Amniotic stem cell (primary cell): ENCODE measurements at regions not wholly inside any gene's neighbourhood (a gene's known extent, or its start where the extent isn't known, plus 50 kb on each side); places are given as distances from the start of the nearest gene placed in this dataset.
"Not testable (repeated sequence)": the region's sequence is repeated elsewhere in the genome, so short reads cannot be mapped to it uniquely, and the experiment has no call there.

Experiments used
- DNase-seq: peaks from one replicate; lab custom pipeline; 2025; lab: John Stamatoyannopoulos, UW

GRCh38 chrX:114087543-114087942, 496.3 kb upstream of the HTR2C start:
- DNase-seq = no peak

GRCh38 chrX:114077773-114078172, 506.1 kb upstream of the HTR2C start:
- no peak for DNase-seq

- DNase-seq = no peak
Measured at GRCh38 chrX:114075073-114075673, 508.7 kb upstream of the HTR2C start.

DNA sequence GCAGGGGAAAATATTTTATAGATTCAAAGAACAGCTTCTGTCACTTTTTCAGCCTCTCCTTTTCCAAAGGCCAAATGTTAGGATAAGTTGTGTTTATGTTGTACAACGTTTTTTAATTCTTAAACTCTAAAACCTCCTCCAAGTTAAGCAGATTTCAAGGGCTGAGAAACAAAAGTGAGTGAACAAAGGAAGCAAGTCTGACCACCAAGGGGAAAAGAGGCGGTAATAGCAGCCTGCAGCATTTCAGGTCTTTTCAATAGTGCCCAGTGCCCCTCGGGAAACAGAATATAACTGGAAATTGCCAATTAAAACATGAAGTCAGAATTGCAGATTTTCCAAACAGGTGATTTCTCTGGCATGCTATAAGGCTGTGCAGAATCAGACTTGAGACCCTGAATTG, 510.0 kb upstream of the HTR2C start:
- no peak for DNase-seq

DNA sequence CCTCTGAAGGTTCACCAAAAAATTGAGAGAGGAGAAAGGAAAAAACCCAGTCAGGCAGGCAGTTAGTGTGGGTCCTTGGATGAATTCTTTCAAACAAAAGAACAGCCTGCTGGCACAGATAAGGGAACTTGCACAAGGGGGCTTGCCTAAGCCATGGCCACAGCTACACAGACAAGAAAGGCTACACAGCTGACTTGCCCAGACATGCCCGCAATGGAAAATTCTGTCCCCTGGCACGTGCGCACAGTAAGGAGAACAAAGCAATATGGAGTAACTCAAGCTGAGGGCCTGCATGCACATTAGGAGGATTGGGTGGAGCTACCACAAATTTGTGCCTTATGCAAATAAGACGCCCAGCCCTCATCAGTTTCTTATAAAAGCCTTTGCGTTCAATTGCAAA, 512.5 kb upstream of the HTR2C start:
- no peak for DNase-seq

GRCh38 chrX:114065577-114066223, 518.2 kb upstream of the HTR2C start:
- DNase-seq = no peak

- no peak for DNase-seq
Measured at GRCh38 chrX:114061226-114061625, 522.7 kb upstream of the HTR2C start.

DNA sequence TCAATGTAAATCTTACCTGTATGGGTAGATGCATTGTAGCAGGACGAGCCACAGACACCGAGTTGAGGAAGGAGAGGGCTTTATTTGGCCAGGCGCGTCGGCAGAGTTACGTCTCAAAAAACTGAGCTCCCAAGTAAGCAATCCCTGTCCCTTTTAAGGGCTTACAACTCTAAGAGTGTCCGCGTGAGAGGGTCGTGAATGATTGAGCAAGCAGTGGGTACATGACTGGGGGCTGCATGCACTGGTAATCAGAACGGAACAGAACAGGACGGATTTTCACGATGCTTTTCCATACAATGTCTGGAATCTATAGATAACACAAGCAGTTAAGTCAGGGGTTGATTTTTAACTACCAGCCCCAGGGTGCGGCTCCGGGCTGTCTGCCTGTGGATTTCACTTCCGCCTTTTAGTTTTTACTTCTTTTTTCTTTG, 524.9 kb upstream of the HTR2C start:
- no peak for DNase-seq

DNA sequence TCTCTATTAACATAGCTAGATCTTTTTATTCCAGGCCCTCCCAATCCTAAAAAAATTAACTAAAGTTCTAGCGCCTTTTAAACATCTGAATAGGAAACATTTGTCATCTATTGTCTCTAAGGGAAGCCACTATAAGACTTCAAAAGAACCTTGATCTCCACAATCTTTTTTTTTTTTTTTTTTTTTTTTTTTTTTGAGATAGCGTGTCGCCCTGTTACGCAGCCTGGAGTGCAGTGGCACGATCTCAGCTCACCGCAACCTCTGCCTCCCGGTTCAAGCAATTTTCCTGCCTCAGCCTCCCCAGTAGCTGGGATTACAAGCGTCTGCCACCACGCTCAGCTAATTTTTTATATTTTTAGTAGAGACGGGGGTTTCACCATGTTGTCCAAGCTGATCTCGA, 526.5 kb upstream of the HTR2C start:
- DNase-seq = not testable (repeated sequence)

DNA sequence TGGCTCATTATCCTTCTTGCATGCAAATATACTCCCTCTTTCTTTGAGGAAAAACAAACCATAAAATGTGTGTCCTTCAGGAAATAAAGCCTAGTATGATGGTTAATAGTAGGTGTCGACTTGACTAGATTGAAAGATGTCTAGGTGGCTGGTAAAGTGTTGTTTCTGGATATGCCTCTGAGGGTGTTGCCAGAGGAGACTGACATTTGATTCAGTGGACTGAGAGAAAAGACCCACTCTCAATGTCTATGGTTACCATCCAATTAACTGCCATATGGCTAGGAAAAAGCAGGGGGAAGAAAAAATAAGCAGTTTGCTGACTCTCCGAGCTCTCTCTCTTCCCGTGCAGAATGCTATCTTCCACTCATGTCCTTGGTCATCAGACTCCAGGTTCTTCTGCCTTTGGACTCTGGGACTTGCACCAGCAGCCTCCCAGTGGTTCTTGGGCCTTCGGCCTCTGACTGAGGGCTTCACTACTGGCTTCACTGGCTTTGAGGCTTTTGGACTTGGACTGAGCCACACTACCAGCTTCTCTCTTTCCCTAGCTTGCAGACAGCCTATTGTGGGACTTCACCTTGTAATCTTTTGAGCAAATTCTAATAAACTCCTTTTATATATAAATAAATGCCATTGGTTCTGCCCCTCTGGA, 532.1 kb upstream of the HTR2C start:
- no peak for DNase-seq

DNA sequence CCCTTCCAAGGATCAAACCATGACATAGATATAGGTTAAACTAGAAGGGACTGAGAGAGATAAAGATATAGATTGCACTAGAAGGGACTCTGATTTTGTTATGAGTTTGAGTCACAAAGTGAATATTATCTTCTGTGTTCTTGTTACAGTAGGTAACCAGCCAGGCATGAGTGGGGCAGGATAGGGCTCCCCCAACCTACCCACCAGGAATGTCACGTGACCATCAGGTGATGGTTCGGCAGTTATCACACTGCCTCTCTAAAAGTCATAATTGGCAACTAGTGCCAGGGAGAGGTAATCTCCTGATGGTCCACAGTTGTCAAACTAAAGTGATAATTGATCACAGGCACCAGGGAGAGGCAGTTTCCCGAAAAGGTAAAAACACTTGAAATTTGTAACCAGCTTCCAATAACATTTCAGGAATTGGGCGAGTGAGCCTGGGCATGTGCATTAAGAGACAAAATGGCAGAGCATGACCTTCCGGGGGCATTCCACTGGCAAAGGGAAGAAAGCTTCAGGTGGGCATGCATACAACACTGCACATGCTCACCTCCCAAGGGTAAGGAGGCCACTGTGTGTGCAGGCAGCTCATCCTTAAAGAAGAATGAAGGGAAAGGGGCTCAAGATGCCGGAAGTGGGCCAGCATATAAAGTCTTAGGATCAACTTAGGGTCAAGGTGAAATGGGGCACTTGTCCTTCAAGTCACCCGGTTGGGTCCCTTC, 533.6 kb upstream of the HTR2C start:
- no peak for DNase-seq

DNA sequence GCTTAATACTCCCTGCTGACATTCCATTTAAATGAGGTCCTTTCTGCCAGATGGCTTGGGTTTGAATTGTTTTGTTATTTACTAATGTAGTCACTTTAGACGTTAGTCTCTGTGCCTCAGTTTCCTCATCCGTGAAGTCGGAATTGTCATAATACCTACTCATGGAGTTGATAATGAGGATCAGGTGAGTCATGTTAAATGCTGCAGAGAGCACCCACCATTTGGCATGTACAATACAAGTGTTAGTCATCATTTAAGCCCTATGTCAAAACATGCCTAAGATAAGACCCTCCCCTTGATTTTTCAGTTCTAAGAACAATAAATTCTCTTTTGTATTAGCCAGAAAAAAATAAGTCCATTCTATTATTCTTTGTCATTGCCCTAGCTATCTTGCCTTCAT, 534.8 kb upstream of the HTR2C start:
- no peak for DNase-seq

DNA sequence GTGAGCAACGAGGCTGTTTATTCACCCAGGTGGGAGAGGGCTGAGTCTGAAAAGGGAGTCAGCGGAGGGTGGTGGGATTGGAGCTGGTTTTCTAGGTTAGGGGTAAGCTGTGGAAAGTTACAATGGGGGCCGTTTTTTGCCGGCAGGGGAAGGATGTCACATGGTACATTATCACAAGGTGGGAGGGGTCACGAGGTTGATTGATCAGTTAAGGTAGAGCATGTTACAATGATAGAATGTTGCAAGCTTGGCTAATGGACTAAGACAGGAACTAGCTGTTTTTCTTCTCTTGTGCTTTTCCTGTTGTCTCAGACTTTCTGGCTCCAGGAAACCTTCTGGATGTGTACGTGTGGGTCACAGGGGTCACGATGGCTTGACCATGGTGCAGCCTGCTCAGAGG, 536.3 kb upstream of the HTR2C start:
- no peak for DNase-seq

GRCh38 chrX:114046695-114047279, 537.1 kb upstream of the HTR2C start:
- no peak for DNase-seq

GRCh38 chrX:114041470-114041869, 542.4 kb upstream of the HTR2C start:
- not testable (repeated sequence) for DNase-seq

DNA sequence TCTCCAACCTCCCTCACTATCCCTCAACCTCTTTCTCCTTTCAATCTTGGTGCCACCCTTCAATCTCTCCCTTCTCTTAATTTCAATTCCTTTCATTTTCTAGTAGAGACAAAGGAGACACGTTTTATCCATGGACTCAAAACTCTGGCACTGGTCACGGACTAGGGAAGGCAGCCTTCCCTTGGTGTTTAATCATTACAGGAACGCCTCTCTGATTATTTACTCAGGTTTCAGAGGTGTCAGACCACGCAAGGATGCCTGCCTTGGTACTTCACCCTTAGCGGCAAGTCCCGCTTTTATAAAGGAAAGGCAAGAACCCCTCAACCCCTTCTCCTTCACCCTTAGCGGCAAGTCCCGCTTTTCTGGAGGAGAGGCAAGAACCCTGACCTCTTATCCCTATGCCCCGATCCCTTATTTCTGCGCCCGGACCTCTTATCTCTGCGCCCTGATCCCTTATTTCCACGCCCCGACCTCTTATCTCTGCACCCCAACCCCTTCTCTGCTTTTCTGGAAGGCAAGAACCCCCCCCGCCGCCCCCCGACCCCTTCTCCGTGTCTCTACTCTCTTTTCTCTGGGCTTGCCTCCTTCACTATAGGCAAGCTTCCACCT, 543.1 kb upstream of the HTR2C start:
- not testable (repeated sequence) for DNase-seq

- not testable (repeated sequence) for DNase-seq
Measured at GRCh38 chrX:114040111-114040510, 543.8 kb upstream of the HTR2C start.

- no peak for DNase-seq
Measured at GRCh38 chrX:114038358-114038757, 545.5 kb upstream of the HTR2C start.

DNA sequence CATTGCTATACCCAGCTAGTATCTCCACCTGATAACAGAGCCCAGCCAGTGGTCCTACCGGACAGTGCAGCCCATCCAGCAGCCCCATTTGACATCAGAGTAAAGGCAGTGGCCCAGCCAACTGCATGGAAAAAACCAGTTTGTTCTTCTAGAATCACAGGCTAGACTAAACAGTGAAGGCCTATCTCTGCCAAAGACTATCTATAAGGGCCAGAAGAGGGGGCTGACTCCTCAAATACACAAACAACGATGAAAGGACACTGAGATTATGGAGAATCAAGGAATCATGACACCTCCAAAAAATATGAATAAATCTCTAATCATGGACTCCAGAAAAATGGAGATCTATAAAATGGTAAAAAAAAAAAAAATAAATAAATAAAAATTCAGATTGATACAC, 546.4 kb upstream of the HTR2C start:
- DNase-seq = no peak

DNA sequence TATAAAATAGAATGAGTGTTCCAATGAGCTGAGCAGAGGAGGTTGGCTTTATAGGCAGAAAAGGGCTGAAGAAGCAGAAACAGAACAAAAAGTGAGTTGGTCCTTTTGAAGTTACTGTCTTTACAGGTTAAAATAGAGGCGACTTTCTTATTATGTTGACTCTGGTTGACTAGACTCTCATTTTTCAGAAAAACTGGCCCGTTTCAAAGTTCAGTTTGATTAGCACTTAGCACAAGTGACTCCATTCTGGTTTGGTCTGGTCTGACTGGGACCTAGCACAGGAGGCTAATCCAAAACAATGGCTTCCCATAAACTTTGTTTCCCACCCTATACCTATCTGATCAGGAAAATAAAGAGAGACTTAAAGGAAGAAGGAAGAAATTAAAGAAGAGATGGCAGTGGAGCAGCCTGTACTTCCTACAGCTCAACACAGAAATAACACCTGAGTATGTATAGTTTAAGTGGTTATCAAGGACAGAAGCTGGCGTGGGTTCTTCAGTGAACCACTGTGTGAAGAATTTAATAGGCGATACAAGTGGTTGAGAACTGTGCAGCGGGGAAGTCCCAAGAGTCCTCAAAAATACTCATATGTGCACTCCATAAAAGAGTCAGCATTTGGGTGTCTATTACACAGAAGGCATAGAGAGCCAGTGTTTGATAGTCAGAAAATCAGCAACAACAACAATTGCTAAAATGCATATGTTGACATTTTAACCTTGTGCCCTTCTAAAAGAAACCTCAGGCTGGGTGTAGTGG, 554.8 kb upstream of the HTR2C start:
- DNase-seq = no peak

DNA sequence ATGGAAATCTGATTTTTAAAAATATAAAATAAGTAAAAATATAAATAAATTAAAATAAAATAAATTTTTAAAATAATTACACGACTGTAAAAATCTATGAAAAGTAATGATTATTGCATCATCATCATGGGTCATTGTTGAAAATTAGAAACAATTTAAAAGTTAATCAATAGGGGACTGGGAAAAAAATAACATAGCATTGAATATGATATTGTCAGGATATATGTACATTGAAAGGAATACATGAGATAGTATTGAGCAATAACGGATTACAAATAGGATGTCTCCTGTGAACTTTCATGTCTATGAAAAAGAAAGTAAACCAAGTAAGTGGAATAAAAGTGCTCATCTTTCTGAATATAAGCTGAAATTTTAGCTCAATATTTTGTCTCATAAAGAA, 566.8 kb upstream of the HTR2C start:
- no peak for DNase-seq
